Fibroblast of skin of abdomen (primary cell): ENCODE measurements at regions not wholly inside any gene's neighbourhood (a gene's known extent, or its start where the extent isn't known, plus 50 kb on each side); places are given as distances from the start of the nearest gene placed in this dataset.

ENCODE experiments used
- DNase-seq: peaks from one replicate; pipeline ENCODE4 v3.0.0-alpha.2; 2013

DNA sequence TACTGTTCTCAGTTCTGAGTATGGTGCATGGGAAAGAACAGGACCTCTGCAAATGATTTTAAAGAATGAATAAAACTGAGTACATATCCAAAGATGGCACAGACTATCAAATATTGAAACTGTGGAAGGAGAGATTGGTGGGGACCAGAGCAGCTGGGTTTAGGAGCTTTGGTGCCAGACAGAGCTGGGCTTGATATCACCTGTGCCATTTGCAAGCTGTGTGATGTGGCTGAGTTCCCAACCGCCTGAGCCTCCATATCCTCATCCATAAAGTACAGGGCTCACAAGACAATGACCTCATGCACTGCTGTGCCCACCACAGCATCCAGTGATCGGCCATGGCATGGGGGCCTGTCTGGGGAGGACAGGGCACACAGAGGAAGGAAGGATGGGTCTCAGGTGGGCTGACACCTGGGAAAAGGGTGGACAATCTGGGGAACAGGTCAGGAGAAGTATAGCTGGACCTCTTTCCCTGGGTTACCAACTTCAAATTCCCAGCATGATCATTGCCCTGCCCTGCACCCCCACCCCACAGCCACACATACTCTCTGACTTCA, 83.9 kb upstream of the RAB6C start:
- no peak for DNase-seq

DNA sequence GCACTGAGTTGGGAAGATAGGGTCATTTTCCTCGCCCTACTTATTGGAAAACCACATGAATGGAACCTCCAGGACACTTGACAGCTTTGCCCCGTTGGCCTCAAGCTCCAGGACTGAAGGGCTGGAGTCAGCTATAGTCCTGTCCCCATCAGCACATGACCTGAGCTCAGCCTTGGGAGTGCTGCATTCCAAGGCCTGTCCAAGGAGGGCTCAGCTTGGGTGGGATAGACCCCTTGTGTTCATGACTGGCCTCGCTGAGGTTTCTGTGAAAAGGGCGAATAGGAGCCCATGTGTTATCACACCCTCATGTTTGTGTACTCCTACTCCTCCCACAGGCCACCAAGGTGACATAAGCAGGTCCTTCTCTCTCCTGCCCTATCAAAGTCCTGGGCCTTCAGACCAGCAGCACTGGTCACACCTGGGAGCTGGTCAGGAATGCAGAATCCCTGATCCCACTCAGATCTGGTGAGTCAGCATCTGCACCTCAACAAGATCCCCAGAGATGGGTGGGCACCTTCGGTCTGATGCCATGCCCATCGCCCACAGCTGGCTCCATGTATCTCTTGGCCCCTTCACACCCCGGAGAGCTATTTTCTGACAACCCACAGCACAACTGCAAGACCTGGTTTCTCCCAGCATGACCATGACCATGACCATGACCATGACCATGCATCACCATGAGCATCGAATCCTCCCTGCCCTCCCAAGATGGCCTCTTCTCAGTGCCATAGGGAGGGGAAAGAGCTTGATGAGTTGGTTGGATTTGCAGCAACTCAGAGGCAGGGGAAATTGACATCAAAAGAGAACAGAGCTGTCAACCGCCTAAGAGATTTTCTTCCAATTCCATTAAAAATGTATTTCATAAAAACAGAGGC, 83.0 kb upstream of the RAB6C start:
- DNase-seq: no peak

DNA sequence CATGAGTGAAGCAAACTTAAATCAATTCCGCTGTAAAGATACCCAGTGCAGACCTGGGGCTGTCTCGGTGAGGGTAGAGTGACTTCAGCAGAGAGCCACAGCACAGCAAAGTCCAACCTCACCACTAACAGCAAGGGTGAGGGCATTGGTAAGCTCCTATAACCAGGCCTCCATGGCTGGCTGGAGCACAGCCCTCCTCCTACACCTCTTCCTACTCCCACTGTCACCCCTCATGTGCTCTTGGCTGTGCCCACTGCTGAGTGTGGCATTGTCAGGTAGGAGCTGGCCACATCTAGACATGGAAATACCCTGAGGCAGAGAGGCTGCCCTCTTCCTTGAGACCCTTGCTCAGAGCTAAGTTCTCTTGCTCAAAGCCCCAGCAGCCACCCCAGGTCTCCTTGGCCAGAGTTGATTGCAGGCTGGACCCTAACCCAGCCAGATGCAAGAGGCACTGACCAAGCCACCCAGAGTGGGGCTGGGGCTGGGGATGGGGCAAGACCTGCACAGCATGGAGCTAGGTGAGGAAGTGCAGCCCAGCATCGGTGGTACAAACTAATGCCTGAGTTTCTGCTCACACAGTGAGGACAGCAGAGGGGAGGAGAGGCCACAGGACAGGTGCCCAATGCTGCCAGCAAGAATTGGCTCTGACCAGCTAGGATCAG, 77.6 kb upstream of the RAB6C start:
- DNase-seq: no peak

DNA sequence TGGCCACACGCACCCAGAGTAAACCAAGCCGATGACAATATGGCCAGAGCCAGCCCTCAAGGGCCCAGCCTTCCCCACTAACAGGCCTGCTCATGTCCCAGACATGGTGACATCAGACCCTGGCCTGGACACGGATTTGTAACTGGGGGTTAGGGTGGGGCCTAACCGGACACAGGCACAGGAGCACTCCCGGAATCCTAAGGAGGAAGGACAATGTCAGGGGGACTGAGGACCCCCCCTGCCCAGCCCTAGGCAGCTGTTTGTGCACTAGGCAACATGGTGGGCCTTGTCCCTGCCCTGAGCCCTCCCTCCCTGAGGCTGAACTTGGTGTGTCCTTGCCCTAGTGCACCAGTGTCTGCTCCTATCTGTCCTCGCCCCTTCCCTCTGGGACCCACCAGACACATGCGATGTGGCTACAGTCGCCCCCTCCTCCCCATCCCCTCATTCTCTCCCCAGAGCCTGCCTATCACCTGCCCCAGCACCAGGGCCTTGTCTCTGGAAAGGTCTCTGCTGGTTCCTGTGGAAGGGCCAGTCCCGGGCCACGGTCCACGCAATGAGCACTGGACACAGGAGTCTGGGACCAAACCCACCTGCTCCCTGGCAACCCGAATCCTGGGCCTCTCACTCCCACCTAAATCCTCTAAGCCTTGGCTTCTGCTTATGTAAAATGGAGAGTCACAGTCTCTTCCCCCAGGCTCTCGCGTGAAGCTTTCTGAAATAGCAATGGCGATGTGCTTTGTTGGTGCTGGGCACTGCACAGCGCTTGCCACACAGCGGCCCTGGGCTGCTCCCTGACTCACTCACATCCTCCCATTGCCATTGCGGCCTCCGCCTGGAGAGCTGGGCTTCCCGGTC, 76.5 kb upstream of the RAB6C start:
- no peak for DNase-seq

DNA sequence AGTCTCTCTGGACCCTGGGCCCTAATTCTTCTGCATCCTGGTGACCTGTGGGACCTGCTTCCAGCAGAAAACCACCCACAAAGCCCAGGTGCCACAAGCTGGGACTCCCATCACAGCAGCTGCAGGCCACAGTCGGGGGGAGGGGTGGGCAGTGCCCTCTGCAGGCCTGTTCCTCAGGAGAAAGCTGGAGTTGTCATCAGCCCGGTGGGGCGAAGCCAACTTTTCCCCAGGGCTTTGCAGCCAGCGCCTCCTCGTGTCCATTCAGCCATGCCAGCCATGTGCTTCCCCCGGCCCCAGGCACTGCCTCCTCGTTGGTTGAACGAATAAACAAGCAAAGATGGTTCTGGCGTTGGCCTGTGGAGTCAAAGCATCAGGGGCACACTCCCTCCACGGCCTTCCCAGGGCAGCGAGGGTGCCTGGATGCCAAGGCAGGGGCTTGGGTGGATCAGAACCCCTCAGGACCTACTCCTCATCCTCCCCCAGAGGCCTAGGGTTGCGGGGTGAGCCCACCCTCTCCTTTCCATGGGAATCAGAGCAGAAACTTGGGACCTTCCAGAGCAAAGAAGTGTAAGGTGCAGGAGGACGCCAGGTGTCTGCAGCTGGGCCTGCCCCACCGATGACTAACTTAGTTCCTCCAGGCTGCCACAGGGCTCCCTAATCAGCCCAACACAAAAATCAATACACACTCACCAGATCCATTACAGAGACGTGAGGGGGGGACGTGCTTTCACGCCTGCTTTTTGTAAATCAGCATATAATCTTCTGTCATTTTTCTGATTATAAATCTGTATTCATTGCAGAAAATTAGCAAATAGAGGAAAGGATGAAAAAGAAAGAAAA, 75.7 kb upstream of the RAB6C start:
- DNase-seq: no peak

DNA sequence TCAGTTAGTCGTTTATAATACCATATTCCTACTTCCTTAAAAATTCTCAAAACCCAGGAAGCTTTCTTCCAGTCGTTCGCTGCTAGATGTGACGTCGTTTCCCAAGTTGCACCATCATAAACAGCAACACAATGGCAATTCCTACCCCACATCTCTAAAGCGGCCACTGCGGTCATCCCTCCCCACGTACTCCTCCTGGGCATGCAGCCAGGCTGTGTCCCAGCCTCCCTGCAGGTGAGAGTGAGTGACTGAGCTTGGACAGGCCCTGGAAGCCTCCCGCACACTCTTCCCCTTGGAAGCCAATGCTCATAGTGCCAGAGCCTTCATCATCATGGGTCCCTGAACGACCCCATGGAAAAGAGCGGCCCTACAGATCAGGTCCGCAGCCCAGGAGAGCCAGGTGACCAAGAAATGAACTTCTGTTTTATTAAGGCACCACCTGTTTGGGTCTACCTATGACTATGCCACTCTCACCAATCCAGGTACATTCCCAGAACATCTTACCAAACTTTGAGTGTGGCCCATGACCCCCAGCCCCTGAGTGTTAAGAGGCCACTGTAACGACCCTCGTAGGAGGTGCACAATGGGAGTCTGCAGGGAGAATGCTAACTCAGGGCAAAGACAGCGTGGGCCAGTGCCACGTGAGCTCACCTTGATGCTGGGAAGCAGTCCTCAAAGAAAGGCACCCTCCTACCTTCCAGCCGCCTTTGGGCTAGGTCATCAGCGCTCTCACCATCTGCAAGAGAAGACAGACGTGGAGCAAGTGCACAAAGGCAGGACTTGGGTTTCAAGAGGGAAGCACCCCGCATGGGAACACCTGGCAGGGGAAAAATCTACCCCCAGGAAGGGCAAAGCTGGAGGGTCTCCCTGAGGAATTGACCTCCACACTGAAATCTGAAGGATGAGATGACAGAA, 74.7 kb upstream of the RAB6C start:
- DNase-seq: no peak

DNA sequence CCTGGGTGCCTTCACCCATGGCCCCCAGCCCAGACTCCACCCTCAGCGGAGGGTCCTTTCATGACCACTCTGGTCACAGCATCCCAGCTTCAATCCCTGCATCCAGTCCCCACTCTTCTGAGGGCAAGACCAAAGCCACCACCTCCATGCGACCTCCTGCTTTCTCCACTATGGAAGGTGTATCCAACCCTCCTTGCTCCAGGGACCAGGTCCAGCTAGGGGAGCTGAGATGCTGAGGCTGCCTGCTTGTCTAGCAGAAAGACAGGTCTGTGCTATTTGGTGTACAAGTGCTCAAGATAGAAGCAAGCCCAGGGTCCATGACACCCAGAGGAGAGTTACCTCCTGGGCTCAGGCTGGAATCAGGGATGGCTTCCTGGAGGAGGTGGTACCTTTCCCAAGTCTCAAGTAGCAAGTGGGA, 73.8 kb upstream of the RAB6C start:
- no peak for DNase-seq

DNA sequence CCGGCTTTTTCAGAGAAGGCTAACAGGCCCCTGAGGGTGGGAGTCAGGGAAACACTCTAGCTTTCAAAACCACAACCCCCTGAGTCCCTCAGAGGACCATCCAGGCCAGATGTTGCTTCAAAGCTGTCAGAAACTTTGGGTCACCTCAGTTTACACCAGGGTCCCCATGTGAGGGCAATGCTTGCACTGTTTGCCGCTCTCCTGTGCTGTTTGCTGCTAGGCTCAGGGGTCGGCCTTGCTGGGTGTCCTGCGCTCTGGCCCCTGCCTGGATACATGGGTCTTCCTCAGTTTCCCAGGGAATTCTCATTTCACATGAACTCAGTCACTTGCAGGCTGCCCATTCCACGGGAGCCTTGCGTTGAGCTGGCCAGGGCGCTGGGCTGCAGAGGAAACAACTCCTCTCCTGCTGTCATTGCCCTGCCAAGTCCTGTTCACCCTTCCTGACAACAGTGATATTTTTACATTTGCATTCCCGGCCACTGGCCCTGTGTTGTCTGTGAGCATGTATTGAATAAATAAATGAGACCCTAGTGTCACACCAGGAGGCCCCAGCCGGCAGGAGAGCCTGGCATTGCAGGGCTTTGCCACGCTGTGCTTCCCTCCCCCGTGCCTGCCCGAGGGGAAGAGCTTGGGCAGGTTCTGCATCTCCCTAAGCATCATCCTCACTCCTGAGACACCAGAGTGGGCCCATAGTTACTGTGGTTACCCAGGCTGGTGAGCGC, 73.2 kb upstream of the RAB6C start:
- no peak for DNase-seq

DNA sequence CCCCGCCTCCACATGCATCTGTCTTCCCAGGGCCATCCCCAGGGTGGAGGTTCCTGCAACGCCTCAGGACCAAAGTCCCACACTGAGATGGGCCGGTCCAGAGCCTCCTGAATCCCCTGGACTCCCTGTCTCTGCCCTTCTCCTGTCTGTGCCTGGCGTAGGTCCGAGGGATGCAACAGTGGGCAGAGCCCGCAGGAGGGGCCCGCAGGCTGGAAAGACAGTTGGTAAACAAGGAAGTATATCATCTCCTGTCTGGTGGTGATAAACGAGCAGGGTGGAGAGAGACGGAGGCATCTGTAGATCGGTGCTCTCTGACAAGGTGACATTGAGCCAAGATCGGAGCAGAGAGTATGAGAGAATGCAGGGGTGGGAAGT, 72.6 kb upstream of the RAB6C start:
- DNase-seq: no peak

DNA sequence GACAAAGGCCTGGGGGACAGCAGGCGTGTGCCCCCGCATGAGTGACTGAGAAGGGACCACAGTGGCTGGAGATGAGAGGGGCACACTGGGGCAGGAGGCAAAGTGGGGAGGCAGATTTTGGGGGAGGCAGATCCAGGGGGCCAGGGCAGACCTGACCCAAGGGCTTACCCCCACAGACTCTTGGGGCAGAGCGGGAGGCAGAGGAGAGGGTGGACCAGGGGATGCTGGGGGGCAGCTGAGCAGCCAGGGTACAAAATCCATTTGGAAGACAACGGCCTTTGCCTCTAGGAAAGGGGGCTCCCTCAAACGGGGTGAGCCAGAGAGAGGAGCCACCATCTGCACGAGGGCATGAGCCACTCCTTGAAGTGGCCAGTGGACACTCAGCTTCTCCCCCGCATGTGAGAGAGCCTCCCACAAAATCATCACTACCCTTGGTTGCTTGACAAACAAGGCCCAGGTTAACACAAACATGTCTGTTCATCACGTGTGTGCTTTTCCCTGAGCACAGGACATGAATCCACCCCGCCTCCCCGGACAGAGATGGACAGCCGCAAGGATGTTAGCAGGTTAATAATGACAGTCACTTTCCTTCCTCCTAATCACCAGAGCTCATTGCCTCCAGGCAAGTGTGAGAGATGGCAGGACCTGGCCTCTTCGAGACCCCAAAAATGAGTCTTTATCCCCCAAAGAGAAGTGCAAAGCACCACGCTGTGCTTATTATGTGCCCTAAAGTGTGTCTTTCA, 72.0 kb upstream of the RAB6C start:
- DNase-seq: no peak

DNA sequence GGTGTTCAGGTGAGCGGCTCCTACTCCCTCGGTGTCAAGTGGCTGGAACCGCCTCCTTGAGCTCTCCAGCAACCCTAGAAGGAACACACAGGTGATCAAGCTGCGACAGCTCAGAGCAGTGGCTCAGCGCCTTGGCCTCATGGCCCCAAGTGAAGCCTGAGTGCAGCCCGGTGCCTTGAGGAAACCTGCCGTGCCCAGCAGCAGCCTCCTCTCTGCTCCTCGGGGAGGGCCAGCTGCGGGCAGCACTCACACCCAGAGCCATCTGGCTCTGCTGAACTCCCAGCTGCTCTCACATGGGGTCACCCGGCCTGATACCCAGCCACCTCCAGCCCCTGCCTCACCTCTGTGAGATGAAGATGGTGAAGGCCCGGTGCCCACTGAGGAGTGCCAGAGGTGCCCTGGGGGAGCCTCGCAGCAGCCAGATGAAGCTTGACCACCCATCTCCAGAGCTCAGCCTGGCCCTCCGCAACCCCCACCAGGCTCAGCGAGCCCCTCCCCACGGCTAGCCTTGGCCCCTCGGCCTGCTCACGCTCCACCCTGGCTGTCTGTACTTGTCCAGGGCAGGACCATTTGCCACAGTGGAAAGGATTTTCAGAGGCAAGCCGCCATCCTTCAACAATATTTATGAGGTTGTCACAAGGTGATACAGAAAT, 70.6 kb upstream of the RAB6C start:
- DNase-seq: no peak

DNA sequence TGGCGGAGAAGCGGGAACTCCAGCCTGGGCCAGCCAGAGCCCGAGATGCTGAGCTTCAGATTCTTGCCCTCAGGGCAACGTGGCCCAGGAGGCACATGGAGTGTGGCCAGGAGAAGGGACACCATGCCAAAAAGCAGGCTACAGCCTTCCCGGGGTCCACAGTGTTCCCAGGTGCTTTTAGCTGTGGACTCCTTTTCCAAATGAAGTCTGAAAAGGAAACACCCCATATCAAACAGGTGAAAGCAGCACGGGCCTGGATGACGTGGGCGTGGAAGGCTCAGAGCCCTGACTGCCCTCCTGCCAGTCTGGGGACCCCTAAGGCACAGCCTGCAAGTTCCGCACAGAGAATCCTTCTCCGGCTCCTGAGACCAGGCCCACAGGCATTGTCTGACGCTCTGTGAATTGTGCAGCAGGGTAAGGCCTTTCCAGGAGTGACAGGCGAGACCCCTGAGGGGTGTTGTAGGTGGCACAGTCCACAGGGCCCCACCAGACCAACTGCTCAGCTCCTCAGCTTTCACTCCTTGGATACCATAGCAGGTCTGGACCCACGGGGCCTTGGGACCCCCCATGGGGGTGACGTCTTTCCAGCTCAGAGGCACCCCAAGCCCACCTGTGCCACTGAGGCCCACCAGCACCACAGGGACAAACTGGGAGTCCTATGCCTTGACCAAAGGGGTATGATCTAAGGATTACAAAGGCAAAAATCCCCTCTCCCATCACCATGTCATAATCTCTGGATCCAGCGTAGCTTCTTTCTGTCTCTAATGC, 69.6 kb upstream of the RAB6C start:
- no peak for DNase-seq

DNA sequence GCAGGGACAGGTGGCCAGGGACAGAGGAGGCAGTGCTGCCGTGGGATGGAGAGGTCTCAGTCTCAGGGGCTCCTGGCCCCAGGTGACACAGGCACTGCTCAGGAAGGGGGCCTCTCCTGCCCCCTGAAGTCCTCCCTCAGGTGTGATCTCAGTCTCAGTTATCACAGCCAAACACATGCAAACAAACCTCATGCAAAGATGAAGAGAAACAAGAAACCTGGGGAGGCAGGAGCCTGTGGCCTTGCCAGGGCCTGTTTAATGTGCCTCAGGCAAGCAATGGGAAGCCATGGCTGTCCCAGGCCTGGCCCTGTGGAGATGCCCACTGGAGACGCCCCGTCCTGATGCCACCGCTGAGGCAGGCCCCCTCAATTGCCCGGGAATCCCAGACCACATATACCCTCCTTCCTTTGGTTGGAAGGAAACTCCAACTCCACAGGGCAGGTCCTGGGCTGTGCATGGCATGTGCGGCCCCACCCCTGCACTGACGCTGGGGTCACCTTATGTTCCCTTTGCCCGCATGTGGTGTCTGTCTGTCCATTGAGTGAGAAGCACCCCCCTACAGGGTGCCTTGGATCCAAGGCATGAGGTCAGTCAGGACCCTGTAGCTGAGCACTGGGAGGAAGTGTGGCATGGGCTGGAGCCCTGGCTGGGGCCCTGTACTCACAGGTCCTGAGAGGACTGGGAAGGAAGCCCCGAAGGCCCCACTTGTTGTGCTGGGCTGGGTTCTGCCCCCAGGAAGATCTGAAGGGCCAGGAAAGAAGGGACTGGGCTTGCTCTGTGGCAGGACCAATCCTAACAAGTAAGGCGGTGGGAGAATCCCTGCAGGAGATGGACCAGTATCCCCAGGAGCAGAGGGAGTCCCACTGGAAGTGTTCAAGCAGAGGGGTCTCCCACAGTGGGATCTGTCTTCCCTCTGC, 68.8 kb upstream of the RAB6C start:
- no peak for DNase-seq

DNA sequence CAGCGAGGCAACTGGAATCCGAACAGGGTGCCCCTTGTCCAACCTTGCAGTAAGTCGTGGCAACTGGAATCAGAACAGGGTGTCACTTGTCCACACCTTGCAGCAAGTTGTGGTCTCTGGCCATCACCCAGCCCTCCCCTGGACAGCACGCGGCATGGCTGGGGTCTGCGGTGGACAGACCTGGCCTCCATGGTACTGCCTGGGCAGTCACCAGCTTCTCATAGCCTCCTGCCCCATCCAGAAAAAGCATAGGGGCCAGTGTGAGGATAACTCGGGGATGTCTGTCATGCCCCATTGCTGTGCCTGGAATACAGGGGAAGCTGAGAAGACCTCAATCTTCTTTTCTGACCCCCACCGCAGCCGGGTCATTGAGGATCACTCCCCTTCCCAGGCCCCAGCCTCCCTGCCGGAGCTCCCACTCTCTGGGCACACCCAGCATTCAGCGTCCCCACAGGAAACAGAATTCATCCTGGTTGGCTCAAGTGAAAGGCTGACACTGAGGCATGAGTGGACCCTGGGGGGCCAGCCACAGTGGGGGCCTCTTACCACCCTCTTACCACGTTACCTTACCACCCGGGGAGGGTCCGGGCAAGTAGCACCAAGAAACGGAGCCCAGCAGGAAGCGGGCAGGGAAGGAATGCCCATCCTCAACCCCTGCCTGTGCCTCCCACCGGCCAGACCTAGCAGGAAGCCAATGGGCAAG, 68.0 kb upstream of the RAB6C start:
- DNase-seq: no peak

DNA sequence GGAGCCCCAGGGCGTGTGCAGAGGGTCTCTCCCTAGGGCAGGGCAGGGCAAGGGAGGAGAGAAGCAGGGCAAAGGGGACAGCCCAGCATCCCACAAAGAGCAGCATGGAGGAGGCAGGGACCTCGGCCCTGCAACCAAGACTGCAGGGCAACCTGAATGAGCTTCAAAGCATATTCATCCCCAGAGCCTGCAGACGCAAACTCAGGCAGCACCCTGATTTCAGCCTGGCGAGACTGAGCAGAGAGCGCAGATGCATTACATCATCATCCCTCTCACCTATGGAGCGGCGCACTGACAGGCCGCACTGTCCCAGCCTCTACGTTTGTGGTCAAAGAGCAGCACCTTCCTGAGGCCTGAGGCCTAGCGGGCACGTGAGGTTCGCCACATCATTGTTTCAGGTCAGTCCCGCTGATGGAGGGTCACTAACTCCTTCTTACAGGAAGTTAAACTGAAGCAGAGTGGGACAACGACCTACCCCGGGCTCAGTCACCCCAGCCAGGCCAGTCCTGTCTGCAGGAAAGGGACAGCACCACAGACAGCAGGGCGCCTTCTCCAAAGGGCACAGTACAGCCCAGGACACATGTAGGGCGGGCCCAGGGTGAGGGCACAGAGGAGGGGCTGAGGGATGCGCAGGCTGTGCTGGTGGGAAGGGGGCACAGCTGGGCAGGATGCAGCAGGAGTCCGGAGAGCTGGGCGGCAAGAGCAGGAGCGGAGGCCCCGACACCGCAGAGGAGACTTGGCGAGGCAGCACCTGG, 67.2 kb upstream of the RAB6C start:
- no peak for DNase-seq
